HPDE6-E6E7 (cell line): ENCODE measurements at regions not wholly inside any gene's neighbourhood (a gene's known extent, or its start where the extent isn't known, plus 50 kb on each side); places are given as distances from the start of the nearest gene placed in this dataset.
"Not testable (repeated sequence)": the region's sequence is repeated elsewhere in the genome, so short reads cannot be mapped to it uniquely, and the experiment has no call there.

Experiments
- DNase-seq: peaks from one replicate; pipeline ENCODE4 v3.0.0; 2011; ENCODE audit warnings: missing footprints; ENCODE audit errors: extremely low spot score

GRCh38 chr3:168779970-168780645 is 684.4 kb upstream of the GOLIM4 start:
- DNase-seq, result not testable (repeated sequence)

GRCh38 chr3:168753724-168754123 is 658.0 kb upstream of the GOLIM4 start:
- no peak for DNase-seq

- DNase-seq, result no peak
These were observed 656.6 kb upstream of the GOLIM4 start for GRCh38 chr3:168752339-168752738.

GRCh38 chr3:168747697-168748096 is 652.0 kb upstream of the GOLIM4 start:
- no peak for DNase-seq

- no peak for DNase-seq
These were observed 643.0 kb upstream of the GOLIM4 start for GRCh38 chr3:168738527-168739325.

GRCh38 chr3:168736202-168736601 is 640.5 kb upstream of the GOLIM4 start:
- no peak for DNase-seq

- DNase-seq, result no peak
These were observed 634.3 kb upstream of the GOLIM4 start for GRCh38 chr3:168730073-168730472.

- DNase-seq, result no peak
These were observed 626.4 kb upstream of the GOLIM4 start for GRCh38 chr3:168722091-168722490.

- no peak for DNase-seq
These were observed 619.0 kb upstream of the GOLIM4 start for GRCh38 chr3:168714609-168715240.

- DNase-seq, result no peak
These were observed 613.3 kb upstream of the GOLIM4 start for GRCh38 chr3:168709073-168709472.

GRCh38 chr3:168707900-168708299 is 612.2 kb upstream of the GOLIM4 start:
- DNase-seq, result no peak

GRCh38 chr3:168705412-168705811 is 609.7 kb upstream of the GOLIM4 start:
- no peak for DNase-seq

- DNase-seq, result no peak
These were observed 600.3 kb upstream of the GOLIM4 start for GRCh38 chr3:168696051-168696450.

- no peak for DNase-seq
These were observed 598.1 kb upstream of the GOLIM4 start for GRCh38 chr3:168693870-168694269.

- no peak for DNase-seq
These were observed 592.5 kb upstream of the GOLIM4 start for GRCh38 chr3:168688267-168688666.

GRCh38 chr3:168684519-168684918 is 588.8 kb upstream of the GOLIM4 start:
- DNase-seq, result no peak

- no peak for DNase-seq
These were observed 583.0 kb upstream of the GOLIM4 start for GRCh38 chr3:168678730-168679129.

- no peak for DNase-seq
These were observed 575.4 kb upstream of the GOLIM4 start for GRCh38 chr3:168671091-168671490.

- DNase-seq, result not testable (repeated sequence)
These were observed 565.3 kb upstream of the GOLIM4 start for GRCh38 chr3:168660879-168661657.

GRCh38 chr3:168659015-168659414 is 563.3 kb upstream of the GOLIM4 start:
- DNase-seq, result no peak

- no peak for DNase-seq
These were observed 559.9 kb upstream of the GOLIM4 start for GRCh38 chr3:168655611-168656010.

GRCh38 chr3:168654700-168655099 is 559.0 kb upstream of the GOLIM4 start:
- no peak for DNase-seq
